ENCODE measurements at regions not wholly inside any gene's neighbourhood (a gene's known extent, or its start where the extent isn't known, plus 50 kb on each side); places are given as distances from the start of the nearest gene placed in this dataset.

DNA sequence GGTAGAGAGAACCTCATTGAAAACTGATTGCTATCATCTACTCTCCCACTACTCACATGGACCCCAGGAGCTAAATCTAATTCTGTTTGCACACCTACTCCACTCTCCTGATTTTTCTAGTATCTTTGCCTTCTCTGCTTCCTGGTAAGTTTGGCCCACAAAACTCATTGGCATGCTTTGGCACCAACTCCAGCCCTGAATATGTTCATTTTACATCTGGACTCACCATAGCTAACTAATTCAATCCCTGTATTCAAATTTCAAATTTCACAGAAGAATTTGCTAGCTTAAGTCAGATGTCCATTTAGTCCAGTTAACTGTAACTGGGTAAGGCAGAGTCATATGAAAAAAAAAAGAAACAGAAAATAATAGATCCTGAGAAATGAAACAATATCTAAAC is 442.1 kb downstream of the SUCLG1 start (continued):
- no peak for TF ChIP-seq HIVEP1 (CRISPR knock-in tag; IDR thresholded peaks at IDR 0.05)
- TF ChIP-seq NR4A1 (CRISPR knock-in tag; IDR thresholded peaks at IDR 0.05) = no peak
- no peak for TF ChIP-seq NR4A1 (tag; IDR thresholded peaks at IDR 0.05)
- TF ChIP-seq HNRNPH1 (optimal IDR thresholded peaks at IDR 0.05; ENCODE audit: low read depth, low read length) = no peak
- TF ChIP-seq ATF7 (IDR thresholded peaks at IDR 0.05) = no peak
- TF ChIP-seq RFX7 (CRISPR knock-in tag; IDR thresholded peaks at IDR 0.05) = no peak

DNA sequence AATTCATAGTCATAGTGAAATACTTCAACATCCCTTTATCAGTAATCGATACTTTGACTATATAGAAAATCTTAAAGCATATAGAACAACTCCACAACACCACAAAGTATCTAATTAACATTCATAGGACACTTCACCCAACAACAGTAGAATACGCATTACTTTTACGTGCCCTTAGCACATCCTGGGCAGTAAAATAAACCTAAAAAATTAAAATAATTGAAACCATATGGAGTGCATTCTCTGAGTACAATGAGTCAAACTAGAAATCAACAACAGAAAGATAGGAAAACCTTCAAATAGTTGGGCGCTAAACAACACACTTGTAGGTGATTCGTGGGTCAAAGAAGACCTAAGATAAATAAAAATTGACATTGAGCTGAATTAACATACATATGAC is 442.9 kb downstream of the SUCLG1 start:
- Histone ChIP-seq H3K27ac (ENCODE audit: extremely low read depth, low read depth, low read length) (no peak overlapping the region), H3K27me3 (ENCODE audit: control insufficient read depth in 2 of 2, insufficient read depth in 2 of 2, low read length in 2 of 2) (no peaks in the 10 kb centered on the region), H2AFZ (ENCODE audit: low read depth, low read length) (no peak overlapping the region), H3K4me3 (no peak overlapping the region), H3K4me2 (ENCODE audit: insufficient read depth, low read length) (no peak overlapping the region), H3K36me3 (ENCODE audit: control insufficient read depth, insufficient read depth, low read length) (no peaks in the 10 kb centered on the region), H3K9ac (ENCODE audit: insufficient read depth in 1 of 2, low read depth in 2 of 2, low read length in 2 of 2) (no peak overlapping the region), H3K4me1 (replicated peaks in 1 of 2; ENCODE audit: control insufficient read depth in 2 of 2, insufficient read depth in 2 of 2, low read length in 2 of 2) (no peaks in the 10 kb centered on the region), H3K79me2 (ENCODE audit: control insufficient read depth, insufficient read depth, low read length) (no peaks in the 10 kb centered on the region), H4K20me1 (replicated peaks; ENCODE audit: control insufficient read depth, insufficient read depth, low read length) (no peaks in the 10 kb centered on the region), H3K9me1 (ENCODE audit: control insufficient read depth, insufficient read depth, low read length) (no peaks in the 10 kb centered on the region), H3K9me3 (replicated peaks; ENCODE audit: control insufficient read depth, insufficient read depth, low read depth, low read length) (no peaks in the 10 kb centered on the region)
- no peak for FAIRE-seq
- TF ChIP-seq, protein P1, sequence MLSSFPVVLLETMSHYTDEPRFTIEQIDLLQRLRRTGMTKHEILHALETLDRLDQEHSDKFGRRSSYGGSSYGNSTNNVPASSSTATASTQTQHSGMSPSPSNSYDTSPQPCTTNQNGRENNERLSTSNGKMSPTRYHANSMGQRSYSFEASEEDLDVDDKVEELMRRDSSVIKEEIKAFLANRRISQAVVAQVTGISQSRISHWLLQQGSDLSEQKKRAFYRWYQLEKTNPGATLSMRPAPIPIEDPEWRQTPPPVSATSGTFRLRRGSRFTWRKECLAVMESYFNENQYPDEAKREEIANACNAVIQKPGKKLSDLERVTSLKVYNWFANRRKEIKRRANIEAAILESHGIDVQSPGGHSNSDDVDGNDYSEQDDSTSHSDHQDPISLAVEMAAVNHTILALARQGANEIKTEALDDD (IDR thresholded peaks at IDR 0.05) = no peak
- TF ChIP-seq ATF4 (CRISPR knock-in tag; IDR thresholded peaks at IDR 0.05) = no peak
- TF ChIP-seq RNF2 (IDR thresholded peaks at IDR 0.05) = no peak
- TF ChIP-seq DIDO1 (tag; IDR thresholded peaks at IDR 0.05; ENCODE audit: low read depth) = no peak
- TF ChIP-seq HINFP (tag; conservative IDR thresholded peaks at IDR 0.05; ENCODE audit: low read depth) = no peak
- TF ChIP-seq ZFX (CRISPR knock-in tag; IDR thresholded peaks at IDR 0.05) = no peak
- no peak for TF ChIP-seq ZNF324 (CRISPR knock-in tag; IDR thresholded peaks at IDR 0.05)
- TF ChIP-seq STAG1 (CRISPR knock-in tag; IDR thresholded peaks at IDR 0.05; ENCODE audit: borderline replicate concordance) = no peak
- TF ChIP-seq ZNF224 (CRISPR knock-in tag; IDR thresholded peaks at IDR 0.05) = no peak
- no peak for TF ChIP-seq XRCC5 (IDR thresholded peaks at IDR 0.05; ENCODE audit: low read depth, low read length)
- TF ChIP-seq CREBBP (IDR thresholded peaks at IDR 0.05; ENCODE audit: low read depth, low read length) = no peak
- no peak for TF ChIP-seq ZNF589 (CRISPR knock-in tag; IDR thresholded peaks at IDR 0.05; ENCODE audit: low read depth)
- no peak for DNase-seq (ENCODE audit: extremely low read depth in 1 of 4, low spot score in 3 of 4)
- BruUV-seq (replicated peaks) = no TSS peak
- ChIA-PET POLR2A (interaction anchor here (0.5 to 1.1 kb wide), 4 partner anchors 9 to 707 kb away, joined by 3 read pairs; no protein-coding TSS in a partner anchor), CTCF (ENCODE audit: low intra/inter-chr PET ratio) (no interaction called here)
- intact Hi-C loops (cut with micrococcal nuclease) (no loop called here), in situ Hi-C loops (cut with MboI) (no loop called here)
- ATAC-seq = no peak
- 58% methylated on average over 5 of the region's 5 CpGs for WGBS (ENCODE audit: insufficient coverage, low coverage, missing lambda C conversion rate)
